Glutamatergic neuron (in vitro differentiated cells): ENCODE measurements at regions not wholly inside any gene's neighbourhood (a gene's known extent, or its start where the extent isn't known, plus 50 kb on each side); places are given as distances from the start of the nearest gene placed in this dataset.

Experiments used
- DNase-seq: peaks from one replicate; pipeline ENCODE4 v3.0.0; 2022
- H3K27ac Mint-ChIP-seq: one replicate; pipeline ENCODE4 v1.8.0; 2020; ENCODE audit warnings: mild to moderate bottlenecking, mixed read lengths, inconsistent platforms; ENCODE audit not compliant: unreplicated experiment
- H3K27me3 Mint-ChIP-seq: one replicate; pipeline ENCODE4 v1.8.0; 2020; ENCODE audit warnings: mild to moderate bottlenecking, moderate library complexity, mixed read lengths, inconsistent platforms; ENCODE audit not compliant: unreplicated experiment
- H3K36me3 Mint-ChIP-seq: one replicate; pipeline ENCODE4 v1.8.0; 2020; ENCODE audit warnings: mild to moderate bottlenecking, mixed read lengths, inconsistent platforms; ENCODE audit not compliant: unreplicated experiment
- H3K4me1 Mint-ChIP-seq: one replicate; pipeline ENCODE4 v1.8.0; 2020; ENCODE audit warnings: mild to moderate bottlenecking, low read depth, mixed read lengths, inconsistent platforms; ENCODE audit not compliant: unreplicated experiment
- H3K4me3 Mint-ChIP-seq: one replicate; pipeline ENCODE4 v1.8.0; 2020; ENCODE audit warnings: mild to moderate bottlenecking, mixed read lengths, inconsistent platforms; ENCODE audit not compliant: unreplicated experiment
- H3K9me3 Mint-ChIP-seq: one replicate; pipeline ENCODE4 v1.8.0; 2020; ENCODE audit warnings: mild to moderate bottlenecking, moderate library complexity, mixed read lengths, inconsistent platforms; ENCODE audit not compliant: unreplicated experiment
- TF ChIP-seq, protein P1 (sequence below): fragments of 200-600 bp; sonication (generic); IDR thresholded peaks from one replicate; pipeline ENCODE4 v1.5.0; 2021; ENCODE audit not compliant: partially characterized antibody, unreplicated experiment

DNA sequence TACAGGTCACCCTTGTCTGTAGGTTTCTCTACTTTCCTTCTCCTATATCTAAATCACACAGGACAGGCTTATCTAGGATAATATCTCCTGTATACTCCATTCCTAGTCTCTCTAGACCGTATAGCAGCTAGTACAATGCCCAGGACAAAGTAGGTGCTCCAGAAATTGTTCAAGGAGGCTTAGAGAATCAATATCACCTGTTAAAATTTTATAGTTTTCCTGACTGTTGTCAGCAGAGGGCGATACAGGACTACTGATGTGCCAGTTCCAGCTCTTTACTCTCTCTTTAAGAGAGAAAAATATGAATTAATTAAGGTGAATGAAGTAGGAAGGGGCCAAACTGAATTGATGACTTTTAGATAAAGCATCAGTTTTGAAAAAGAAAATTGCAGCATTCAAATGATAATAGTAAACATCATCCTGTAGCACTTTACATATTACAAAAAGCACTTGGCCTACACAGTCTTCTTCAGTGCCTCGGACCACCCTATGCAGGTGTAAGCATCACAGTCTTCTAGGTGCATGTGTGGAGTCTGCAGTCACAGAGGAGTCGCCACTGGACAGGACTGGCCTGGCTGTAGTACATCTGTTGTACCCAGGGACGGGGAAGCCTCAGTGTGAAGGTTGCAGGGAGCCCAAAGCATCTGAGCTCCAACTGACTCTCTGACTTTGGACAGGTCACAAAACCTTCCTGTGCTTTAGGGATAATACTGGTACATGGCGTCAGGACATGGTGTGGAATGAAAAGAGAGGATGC lies 61.9 kb upstream of the MAX start:
- TF ChIP-seq, protein P1, sequence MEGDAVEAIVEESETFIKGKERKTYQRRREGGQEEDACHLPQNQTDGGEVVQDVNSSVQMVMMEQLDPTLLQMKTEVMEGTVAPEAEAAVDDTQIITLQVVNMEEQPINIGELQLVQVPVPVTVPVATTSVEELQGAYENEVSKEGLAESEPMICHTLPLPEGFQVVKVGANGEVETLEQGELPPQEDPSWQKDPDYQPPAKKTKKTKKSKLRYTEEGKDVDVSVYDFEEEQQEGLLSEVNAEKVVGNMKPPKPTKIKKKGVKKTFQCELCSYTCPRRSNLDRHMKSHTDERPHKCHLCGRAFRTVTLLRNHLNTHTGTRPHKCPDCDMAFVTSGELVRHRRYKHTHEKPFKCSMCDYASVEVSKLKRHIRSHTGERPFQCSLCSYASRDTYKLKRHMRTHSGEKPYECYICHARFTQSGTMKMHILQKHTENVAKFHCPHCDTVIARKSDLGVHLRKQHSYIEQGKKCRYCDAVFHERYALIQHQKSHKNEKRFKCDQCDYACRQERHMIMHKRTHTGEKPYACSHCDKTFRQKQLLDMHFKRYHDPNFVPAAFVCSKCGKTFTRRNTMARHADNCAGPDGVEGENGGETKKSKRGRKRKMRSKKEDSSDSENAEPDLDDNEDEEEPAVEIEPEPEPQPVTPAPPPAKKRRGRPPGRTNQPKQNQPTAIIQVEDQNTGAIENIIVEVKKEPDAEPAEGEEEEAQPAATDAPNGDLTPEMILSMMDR: peak; percentile 67
- Mint-ChIP-seq H3K36me3 (no peaks in the 10 kb centered on the region), H3K27me3 (no peaks in the 10 kb centered on the region), H3K27ac (no peak overlapping the region), H3K9me3 (peaks cover 7% of the 10 kb centered on the region), H3K4me1 (no peaks in the 10 kb centered on the region), H3K4me3 (no peak overlapping the region)
- DNase-seq: no peak

DNA sequence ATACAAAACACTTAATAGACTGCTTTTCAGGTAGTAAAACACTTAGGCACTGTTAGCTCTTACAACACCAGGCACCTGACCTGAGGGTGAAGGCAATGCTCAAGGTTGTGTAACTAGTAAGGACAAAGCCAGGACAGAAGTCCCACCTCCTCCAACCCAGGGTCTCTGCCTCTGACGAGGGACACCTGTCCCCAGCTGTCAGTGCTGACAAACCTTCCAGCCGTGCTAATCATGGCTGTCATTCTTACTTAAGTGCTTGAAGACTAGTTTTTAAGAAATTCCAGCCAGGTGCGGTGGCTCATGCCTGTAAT lies 62.5 kb upstream of the MAX start:
- Mint-ChIP-seq H3K27me3 (no peaks in the 10 kb centered on the region), H3K36me3 (no peaks in the 10 kb centered on the region), H3K4me1 (no peaks in the 10 kb centered on the region), H3K4me3 (no peak overlapping the region), H3K9me3 (peaks cover 7% of the 10 kb centered on the region), H3K27ac (no peak overlapping the region)
- DNase-seq: no peak
- TF ChIP-seq, protein P1: no peak

DNA sequence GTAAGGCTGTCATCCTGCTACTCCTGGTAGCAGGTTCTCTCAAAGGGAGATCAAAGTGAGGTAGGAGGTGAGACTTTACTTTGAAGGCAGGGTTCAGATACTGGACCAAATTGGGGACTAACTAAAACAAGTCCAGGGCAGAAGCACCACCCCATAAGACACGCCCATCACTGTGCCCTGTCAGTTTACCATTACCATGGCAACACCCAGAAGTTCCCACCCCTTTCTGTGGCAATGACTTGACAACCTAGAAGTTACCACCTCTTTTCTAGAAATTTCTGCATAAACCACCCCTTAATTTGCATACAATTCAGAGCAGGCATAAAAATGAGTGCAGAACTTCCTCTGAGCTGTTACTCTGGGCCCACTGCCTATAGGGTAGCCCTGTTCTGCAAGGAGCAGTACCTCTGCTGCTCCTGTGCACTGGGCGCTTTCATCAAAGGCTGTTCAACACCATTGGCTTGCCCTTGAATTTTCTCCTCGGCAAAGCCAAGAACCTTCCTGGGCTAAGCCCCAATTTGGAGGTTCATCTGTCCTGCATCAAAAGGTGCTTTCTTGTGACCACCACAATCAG lies 64.8 kb upstream of the MAX start:
- TF ChIP-seq, protein P1: no peak
- no peaks in the 10 kb centered on the region for H3K36me3 Mint-ChIP-seq
- no peak overlapping the region for H3K27ac Mint-ChIP-seq
- no peaks in the 10 kb centered on the region for H3K27me3 Mint-ChIP-seq
- H3K4me1 Mint-ChIP-seq: no peaks in the 10 kb centered on the region
- H3K9me3 Mint-ChIP-seq: peaks cover 7% of the 10 kb centered on the region
- DNase-seq: no peak
- no peak overlapping the region for H3K4me3 Mint-ChIP-seq

DNA sequence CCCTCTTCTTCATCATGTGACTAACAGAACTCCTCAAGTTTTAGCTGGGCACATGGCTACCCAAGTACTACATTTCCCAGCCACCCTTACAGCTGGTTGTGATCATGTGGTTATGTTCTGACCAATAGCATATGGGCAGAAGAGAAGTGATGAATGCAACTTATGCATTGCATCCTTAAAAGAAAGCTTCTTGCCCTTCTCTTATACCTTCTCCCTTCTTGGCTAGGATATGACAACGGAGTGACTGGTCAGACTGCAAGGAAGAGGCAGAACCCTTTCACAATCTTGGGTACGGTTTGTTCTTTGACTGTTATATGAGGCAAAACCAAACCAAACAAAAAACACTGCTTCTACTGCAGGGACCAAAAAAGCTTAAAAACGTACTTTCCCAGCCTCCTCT lies 66.5 kb upstream of the MAX start:
- no peak for DNase-seq
- Mint-ChIP-seq H3K27ac (no peak overlapping the region), H3K27me3 (no peaks in the 10 kb centered on the region), H3K4me1 (no peaks in the 10 kb centered on the region), H3K4me3 (no peak overlapping the region), H3K36me3 (no peaks in the 10 kb centered on the region), H3K9me3 (peaks cover 2% of the 10 kb centered on the region)
- TF ChIP-seq, protein P1: no peak

DNA sequence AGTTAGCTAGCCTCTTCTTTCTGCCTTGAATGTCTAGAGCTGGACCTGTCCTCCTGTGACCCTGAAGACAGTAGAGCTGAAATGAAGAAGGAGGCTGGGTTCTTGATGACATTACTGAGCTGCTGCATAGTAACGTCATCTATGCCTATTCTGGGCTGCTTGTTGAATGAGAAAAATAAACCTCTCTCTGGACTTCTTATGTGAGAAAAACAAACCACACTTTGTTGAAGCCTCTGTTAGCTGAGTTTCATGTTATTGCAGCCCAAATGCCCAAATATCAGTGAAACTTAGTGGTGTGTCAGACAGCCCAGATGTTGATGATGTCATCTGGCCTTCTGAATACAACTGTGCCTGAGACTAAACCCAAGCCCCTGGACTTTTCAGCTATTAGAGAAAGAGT lies 67.0 kb upstream of the MAX start:
- peaks cover 2% of the 10 kb centered on the region for H3K9me3 Mint-ChIP-seq
- H3K4me1 Mint-ChIP-seq: no peaks in the 10 kb centered on the region
- DNase-seq: no peak
- TF ChIP-seq, protein P1: no peak
- no peak overlapping the region for H3K27ac Mint-ChIP-seq
- no peaks in the 10 kb centered on the region for H3K36me3 Mint-ChIP-seq
- no peaks in the 10 kb centered on the region for H3K27me3 Mint-ChIP-seq
- H3K4me3 Mint-ChIP-seq: no peak overlapping the region
